ENCODE measurements at regions not wholly inside any gene's neighbourhood (a gene's known extent, or its start where the extent isn't known, plus 50 kb on each side); places are given as distances from the start of the nearest gene placed in this dataset.

- no peaks in the 10 kb centered on the region for H4K20me1 ChIP-seq (ENCODE audit: insufficient read depth)
- H3K4me3 ChIP-seq (ENCODE audit: low read length): no peak overlapping the region
- no peaks in the 10 kb centered on the region for H3K27me3 ChIP-seq (ENCODE audit: insufficient read depth, low read depth, low read length)
- no peaks in the 10 kb centered on the region for H3K9me3 ChIP-seq (ENCODE audit: low read length)
- H3F3A ChIP-seq (ENCODE audit: insufficient read depth, low read length, poor library complexity, severe bottlenecking): no peaks in the 10 kb centered on the region
- no peak overlapping the region for H3K9ac ChIP-seq (ENCODE audit: low read length)
- no peaks in the 10 kb centered on the region for H3K36me3 ChIP-seq (ENCODE audit: insufficient read depth, low read length)
- H3K9me2 ChIP-seq (ENCODE audit: insufficient read depth, low read length): no peaks in the 10 kb centered on the region
- H2AFZ ChIP-seq (ENCODE audit: low read depth, low read length): no peak overlapping the region
- no peak overlapping the region for H3K27ac ChIP-seq (ENCODE audit: low read length)
- no peaks in the 10 kb centered on the region for H3K79me2 ChIP-seq (replicated peaks; ENCODE audit: insufficient read depth, low read length)
- TF ChIP-seq EP300 (conservative IDR thresholded peaks at IDR 0.05; ENCODE audit: poor library complexity, severe bottlenecking): no peak
- TF ChIP-seq MXI1 (conservative IDR thresholded peaks at IDR 0.05; ENCODE audit: poor library complexity, severe bottlenecking): no peak
- TF ChIP-seq, protein P1, sequence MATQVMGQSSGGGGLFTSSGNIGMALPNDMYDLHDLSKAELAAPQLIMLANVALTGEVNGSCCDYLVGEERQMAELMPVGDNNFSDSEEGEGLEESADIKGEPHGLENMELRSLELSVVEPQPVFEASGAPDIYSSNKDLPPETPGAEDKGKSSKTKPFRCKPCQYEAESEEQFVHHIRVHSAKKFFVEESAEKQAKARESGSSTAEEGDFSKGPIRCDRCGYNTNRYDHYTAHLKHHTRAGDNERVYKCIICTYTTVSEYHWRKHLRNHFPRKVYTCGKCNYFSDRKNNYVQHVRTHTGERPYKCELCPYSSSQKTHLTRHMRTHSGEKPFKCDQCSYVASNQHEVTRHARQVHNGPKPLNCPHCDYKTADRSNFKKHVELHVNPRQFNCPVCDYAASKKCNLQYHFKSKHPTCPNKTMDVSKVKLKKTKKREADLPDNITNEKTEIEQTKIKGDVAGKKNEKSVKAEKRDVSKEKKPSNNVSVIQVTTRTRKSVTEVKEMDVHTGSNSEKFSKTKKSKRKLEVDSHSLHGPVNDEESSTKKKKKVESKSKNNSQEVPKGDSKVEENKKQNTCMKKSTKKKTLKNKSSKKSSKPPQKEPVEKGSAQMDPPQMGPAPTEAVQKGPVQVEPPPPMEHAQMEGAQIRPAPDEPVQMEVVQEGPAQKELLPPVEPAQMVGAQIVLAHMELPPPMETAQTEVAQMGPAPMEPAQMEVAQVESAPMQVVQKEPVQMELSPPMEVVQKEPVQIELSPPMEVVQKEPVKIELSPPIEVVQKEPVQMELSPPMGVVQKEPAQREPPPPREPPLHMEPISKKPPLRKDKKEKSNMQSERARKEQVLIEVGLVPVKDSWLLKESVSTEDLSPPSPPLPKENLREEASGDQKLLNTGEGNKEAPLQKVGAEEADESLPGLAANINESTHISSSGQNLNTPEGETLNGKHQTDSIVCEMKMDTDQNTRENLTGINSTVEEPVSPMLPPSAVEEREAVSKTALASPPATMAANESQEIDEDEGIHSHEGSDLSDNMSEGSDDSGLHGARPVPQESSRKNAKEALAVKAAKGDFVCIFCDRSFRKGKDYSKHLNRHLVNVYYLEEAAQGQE (IDR thresholded peaks at IDR 0.05; ENCODE audit: borderline replicate concordance): no peak
- TF ChIP-seq TAF1 (IDR thresholded peaks at IDR 0.05; ENCODE audit: low read depth): no peak
- TF ChIP-seq EZH2 (IDR thresholded peaks at IDR 0.05; ENCODE audit: borderline replicate concordance, insufficient read depth, low read length, poor library complexity, severe bottlenecking): no peak
- no peak overlapping the region for H3K4me2 ChIP-seq (ENCODE audit: low read length)
Measured at GRCh38 chr5:57028161-57028560, 76.2 kb upstream of the MIER3 start.

GRCh38 chr5:57032151-57032551, 80.2 kb upstream of the MIER3 start:
- Histone ChIP-seq H3K36me3 (ENCODE audit: insufficient read depth, low read length) (no peaks in the 10 kb centered on the region), H3K4me3 (ENCODE audit: low read length) (no peak overlapping the region), H4K20me1 (ENCODE audit: insufficient read depth) (no peaks in the 10 kb centered on the region), H3K9ac (ENCODE audit: low read length) (no peak overlapping the region), H3K27me3 (ENCODE audit: insufficient read depth, low read depth, low read length) (no peaks in the 10 kb centered on the region), H3K9me2 (ENCODE audit: insufficient read depth, low read length) (no peaks in the 10 kb centered on the region), H3K4me2 (ENCODE audit: low read length) (no peak overlapping the region), H3K27ac (ENCODE audit: low read length) (no peak overlapping the region), H2AFZ (ENCODE audit: low read depth, low read length) (no peak overlapping the region), H3K9me3 (ENCODE audit: low read length) (no peaks in the 10 kb centered on the region), H3F3A (ENCODE audit: insufficient read depth, low read length, poor library complexity, severe bottlenecking) (no peaks in the 10 kb centered on the region), H3K79me2 (replicated peaks; ENCODE audit: insufficient read depth, low read length) (no peaks in the 10 kb centered on the region)
- TF ChIP-seq RAD21 (conservative IDR thresholded peaks at IDR 0.05) (no peak), TAF1 (IDR thresholded peaks at IDR 0.05; ENCODE audit: low read depth) (no peak), EZH2 (IDR thresholded peaks at IDR 0.05; ENCODE audit: borderline replicate concordance, insufficient read depth, low read length, poor library complexity, severe bottlenecking) (no peak)

DNA sequence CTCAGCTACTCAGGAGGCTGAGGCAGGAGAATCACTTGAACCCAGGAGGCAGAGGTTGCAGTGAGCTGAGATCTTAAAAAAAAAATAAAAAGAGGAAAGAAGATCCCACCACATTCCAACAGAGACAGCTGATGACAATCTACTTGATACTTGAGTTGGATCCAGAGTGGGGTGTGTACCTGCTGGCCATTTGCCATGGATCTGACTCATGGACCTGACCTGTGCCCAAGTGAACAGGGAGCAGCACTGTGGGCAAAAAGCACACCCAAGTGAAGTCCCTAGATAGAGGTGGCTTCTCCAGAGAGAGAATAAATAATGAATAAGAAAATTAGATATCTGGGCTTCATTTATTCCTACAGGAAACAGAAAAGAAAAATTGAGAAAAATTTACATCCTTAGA, 81.2 kb upstream of the MIER3 start:
- Histone ChIP-seq H3K27ac (ENCODE audit: low read length) (no peak overlapping the region), H3K9ac (ENCODE audit: low read length) (no peak overlapping the region), H3K4me3 (ENCODE audit: low read length) (no peak overlapping the region), H4K20me1 (ENCODE audit: insufficient read depth) (no peaks in the 10 kb centered on the region), H3K27me3 (ENCODE audit: insufficient read depth, low read depth, low read length) (no peaks in the 10 kb centered on the region), H3K9me2 (ENCODE audit: insufficient read depth, low read length) (no peaks in the 10 kb centered on the region), H2AFZ (ENCODE audit: low read depth, low read length) (no peak overlapping the region), H3K79me2 (replicated peaks; ENCODE audit: insufficient read depth, low read length) (no peaks in the 10 kb centered on the region), H3K36me3 (ENCODE audit: insufficient read depth, low read length) (no peaks in the 10 kb centered on the region), H3F3A (ENCODE audit: insufficient read depth, low read length, poor library complexity, severe bottlenecking) (no peaks in the 10 kb centered on the region), H3K9me3 (ENCODE audit: low read length) (no peaks in the 10 kb centered on the region), H3K4me2 (ENCODE audit: low read length) (no peak overlapping the region)
- TF ChIP-seq EP300 (conservative IDR thresholded peaks at IDR 0.05; ENCODE audit: poor library complexity, severe bottlenecking) (no peak), MXI1 (conservative IDR thresholded peaks at IDR 0.05; ENCODE audit: poor library complexity, severe bottlenecking) (no peak), SMC3 (conservative IDR thresholded peaks at IDR 0.05; ENCODE audit: poor library complexity) (no peak), POLR2AphosphoS5 (IDR thresholded peaks at IDR 0.05) (no peak), EZH2 (IDR thresholded peaks at IDR 0.05; ENCODE audit: borderline replicate concordance, insufficient read depth, low read length, poor library complexity, severe bottlenecking) (no peak), RAD21 (conservative IDR thresholded peaks at IDR 0.05) (no peak), TAF1 (IDR thresholded peaks at IDR 0.05; ENCODE audit: low read depth) (no peak)
- TF ChIP-seq, protein P2, sequence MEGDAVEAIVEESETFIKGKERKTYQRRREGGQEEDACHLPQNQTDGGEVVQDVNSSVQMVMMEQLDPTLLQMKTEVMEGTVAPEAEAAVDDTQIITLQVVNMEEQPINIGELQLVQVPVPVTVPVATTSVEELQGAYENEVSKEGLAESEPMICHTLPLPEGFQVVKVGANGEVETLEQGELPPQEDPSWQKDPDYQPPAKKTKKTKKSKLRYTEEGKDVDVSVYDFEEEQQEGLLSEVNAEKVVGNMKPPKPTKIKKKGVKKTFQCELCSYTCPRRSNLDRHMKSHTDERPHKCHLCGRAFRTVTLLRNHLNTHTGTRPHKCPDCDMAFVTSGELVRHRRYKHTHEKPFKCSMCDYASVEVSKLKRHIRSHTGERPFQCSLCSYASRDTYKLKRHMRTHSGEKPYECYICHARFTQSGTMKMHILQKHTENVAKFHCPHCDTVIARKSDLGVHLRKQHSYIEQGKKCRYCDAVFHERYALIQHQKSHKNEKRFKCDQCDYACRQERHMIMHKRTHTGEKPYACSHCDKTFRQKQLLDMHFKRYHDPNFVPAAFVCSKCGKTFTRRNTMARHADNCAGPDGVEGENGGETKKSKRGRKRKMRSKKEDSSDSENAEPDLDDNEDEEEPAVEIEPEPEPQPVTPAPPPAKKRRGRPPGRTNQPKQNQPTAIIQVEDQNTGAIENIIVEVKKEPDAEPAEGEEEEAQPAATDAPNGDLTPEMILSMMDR (IDR thresholded peaks at IDR 0.05; ENCODE audit: poor library complexity, severe bottlenecking): no peak
- TF ChIP-seq, protein P1 (IDR thresholded peaks at IDR 0.05; ENCODE audit: borderline replicate concordance): no peak
